ENCODE measurements at regions not wholly inside any gene's neighbourhood (a gene's known extent, or its start where the extent isn't known, plus 50 kb on each side); places are given as distances from the start of the nearest gene placed in this dataset.

- DNase-seq (ENCODE audit: low spot score), result no peak
Observed at GRCh38 chr15:62444104-62445022, 279.3 kb upstream of the C2CD4B start.

- DNase-seq (ENCODE audit: low spot score), result no peak
Observed at GRCh38 chr15:62445244-62445643, 280.2 kb upstream of the C2CD4B start.

DNA sequence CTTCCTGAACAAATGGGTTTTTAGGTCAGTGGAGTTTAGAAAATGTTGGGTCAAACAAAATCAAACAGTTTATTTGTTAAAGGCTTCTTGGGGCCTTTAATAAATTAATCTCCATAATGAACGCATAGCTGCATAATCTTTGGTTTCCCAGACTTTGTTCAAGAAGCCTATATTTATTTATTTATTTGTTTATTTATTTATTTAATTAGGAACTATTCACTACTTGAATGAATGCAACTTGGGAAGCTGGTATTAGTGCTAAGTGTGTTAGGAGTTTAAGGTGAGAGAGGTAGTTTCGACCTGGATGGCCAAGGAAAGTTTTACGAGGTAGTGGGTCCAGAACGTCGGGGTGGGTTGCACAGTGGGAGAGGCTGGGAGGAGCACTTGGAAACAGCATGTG, 281.9 kb upstream of the C2CD4B start:
- no peak for DNase-seq (ENCODE audit: low spot score)

DNA sequence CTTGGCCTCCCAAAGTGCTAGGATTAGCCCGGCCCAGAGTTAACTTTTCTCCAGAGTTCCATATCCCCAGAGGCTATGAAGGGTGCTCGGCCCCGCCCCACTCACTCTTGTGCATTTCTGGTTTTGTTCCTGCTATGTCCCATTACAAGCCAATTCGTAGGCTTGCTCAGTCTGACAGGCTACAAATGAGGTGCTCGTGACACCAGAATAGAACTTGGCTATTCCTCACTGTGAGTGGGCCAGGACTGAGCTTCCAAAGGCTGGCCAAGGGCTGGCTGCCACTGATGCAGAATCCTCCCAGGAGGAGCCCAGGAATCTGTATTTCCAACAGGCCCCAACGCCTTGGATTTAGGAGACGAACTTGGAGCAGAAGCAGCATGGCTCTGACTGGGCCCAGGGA, 282.7 kb upstream of the C2CD4B start:
- DNase-seq (ENCODE audit: low spot score), result no peak

DNA sequence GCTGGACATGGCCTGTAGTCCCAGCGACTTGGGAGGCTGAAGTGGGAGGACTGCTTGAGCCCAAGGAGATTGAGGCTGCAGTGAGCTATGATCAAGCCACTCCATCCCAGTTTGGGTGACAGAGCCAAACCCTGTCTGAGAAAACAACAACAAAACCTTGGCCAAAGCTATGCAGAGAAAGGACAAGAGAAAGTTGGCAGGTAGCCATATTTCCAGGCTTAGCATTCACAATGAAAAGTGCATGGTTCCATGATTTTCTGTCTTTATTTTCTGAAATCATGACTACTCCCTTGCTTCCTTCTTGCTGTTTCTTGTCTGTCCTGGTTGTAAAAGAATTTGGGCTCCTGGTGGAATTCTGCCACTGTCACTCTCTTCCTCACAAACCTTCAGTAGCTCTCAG, 284.6 kb upstream of the C2CD4B start:
- no peak for DNase-seq (ENCODE audit: low spot score)

GRCh38 chr15:62450061-62450460, 285.0 kb upstream of the C2CD4B start:
- no peak for DNase-seq (ENCODE audit: low spot score)

DNA sequence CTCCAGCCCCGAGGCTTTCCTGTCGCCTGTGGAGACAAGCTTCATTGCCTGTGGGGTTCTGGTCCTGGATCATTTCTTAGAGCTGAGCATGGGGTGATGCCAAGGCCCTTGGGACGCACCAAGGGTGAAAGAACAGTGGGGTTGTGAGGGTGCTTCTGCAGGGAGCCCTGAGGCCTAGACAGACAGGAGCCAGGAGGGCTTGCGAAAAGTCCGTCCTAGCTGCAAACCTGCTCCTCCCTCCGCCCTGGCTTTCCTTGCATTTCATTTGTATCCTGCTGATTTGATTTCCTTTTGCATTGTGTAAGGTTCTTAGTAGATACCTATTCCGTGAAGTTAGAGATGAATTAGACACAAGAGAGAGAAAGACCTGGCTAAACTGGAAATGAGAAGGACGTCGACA, 286.9 kb upstream of the C2CD4B start:
- no peak for DNase-seq (ENCODE audit: low spot score)

- DNase-seq (ENCODE audit: low spot score), result no peak
Observed at GRCh38 chr15:62452667-62453066, 287.6 kb upstream of the C2CD4B start.

GRCh38 chr15:62453375-62453774, 288.3 kb upstream of the C2CD4B start:
- DNase-seq (ENCODE audit: low spot score), result no peak

DNA sequence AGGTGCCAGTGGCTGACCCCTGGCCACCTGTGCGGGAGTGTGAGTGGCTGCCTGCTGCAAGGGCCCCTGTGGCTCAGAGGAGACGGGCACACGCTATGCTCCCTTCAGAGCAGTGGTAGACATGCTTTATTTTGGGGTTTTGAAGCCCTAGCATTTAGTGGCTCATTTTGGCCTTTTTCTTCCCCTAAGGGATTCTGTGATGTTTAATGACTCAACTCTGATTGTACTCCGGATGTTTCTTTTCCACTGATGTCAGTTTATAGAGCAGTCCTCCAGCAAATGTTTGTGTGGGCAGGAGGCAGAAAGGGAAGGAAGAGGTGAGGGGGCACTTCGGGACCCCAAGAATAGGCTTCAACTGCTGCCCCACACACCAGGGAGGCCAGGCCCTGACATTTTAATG, 288.9 kb upstream of the C2CD4B start:
- DNase-seq (ENCODE audit: low spot score), result no peak

DNA sequence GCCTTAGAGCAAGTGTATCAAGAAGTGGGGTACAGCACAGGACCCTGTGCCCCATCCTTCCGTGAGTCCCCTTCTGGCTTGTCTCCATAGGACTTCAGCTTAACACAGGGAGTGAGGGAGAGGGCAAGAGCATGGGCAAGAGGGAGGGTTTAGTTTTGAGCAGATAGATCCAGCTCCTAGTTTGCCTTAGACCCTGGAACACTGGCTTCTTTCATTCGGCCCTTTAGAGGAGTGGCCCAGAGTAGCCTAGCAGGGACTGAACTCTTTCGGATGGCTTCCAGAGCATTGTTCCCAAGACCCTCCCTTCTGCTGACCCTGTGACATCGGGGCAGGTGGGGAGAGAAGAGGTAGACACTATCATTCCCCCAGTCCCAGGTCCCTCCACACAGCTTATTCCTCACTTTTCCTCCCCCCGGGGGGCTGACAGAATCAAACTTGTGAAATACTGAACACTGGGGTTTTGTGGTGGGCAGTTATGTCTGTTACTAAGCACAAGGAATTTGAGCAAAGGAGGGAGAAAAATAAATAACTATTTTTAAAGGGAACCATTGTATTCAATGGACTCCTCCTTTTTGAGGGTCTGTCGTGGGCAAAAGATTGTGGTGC, 289.6 kb upstream of the C2CD4B start:
- DNase-seq (ENCODE audit: low spot score), result no peak

- DNase-seq (ENCODE audit: low spot score), result no peak
Observed at GRCh38 chr15:62455441-62455921, 290.4 kb upstream of the C2CD4B start.

DNA sequence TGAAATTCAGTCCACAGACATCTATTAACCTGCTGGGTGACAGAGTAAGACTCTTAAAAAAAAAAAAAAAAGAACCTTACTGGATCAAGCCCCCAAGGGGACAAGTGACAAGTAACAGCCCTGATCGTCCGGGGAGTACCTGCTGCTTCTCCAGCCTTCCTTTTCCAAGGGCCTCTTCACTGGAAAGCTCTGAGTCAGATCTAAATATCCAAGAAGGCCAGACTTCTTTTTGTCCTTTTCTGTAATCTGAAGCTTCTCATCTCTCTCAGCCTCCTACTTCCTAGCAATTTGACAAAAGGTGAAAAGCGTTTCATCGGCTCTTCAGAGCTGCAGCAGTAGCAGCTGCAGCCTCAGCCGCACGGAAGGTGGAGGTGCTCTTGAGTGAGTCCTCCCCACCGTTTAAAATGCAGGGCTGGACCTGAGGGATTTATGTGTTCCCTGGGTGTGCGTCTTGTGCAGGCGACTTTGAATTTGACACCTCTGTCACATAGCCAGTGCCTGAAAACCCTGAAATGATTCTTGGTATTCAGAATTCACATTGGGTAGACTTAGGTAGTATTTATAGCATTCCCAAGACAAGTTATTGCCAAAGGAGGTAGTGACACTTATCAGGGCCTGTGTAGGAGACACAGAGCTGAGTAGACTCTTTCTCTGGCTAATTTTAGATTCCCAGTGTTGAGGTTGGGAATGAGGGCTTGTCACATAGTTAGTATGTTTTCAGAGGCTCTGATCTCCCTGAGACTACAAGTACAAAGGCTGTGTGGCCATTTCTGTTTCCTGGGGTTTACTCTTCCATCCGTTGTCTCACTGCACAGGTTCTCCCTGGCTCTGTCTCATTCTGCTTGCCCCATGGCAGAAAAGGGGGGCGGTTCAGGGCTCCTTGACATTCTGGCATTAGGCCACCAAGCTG, 291.2 kb upstream of the C2CD4B start:
- DNase-seq (ENCODE audit: low spot score), result no peak

DNA sequence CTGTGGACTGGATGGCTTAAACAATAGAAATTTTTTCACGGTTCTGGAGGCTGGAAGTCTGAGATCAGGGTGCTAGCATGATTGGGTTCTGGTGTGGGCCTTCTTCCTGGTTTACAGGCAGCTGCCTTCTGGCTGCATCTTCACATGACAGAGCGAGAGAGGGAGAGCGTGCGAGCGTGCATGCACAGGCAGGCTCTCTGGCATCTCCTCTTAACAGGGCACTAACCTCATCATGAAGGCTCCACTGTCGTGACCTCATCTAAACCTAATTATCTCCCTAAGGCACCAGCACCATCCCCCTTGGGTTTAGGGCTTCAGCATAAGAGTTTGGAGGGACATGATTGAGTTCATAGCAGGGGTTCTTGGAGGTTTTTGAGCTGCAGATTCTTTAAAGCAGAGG, 292.0 kb upstream of the C2CD4B start:
- no peak for DNase-seq (ENCODE audit: low spot score)

DNA sequence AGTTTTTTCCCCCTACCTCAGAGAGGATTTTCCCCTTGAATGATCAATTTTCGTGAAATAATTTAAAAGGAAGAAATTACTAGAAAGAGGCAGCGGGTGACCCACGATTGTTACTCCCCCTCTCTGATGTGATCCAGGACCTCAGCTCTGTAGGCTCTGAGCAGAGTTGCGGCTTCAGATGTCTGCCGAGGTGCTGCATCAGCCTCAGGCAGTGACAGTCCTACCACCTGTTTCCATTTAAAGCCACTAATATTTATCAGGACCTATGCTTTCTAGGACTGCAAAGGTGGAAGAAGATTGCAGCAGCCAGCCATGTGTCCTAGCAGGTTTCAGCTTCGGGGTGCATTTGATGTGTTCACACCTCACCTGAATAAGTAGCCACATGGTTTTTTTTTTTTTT, 294.8 kb upstream of the C2CD4B start:
- DNase-seq (ENCODE audit: low spot score), result no peak

DNA sequence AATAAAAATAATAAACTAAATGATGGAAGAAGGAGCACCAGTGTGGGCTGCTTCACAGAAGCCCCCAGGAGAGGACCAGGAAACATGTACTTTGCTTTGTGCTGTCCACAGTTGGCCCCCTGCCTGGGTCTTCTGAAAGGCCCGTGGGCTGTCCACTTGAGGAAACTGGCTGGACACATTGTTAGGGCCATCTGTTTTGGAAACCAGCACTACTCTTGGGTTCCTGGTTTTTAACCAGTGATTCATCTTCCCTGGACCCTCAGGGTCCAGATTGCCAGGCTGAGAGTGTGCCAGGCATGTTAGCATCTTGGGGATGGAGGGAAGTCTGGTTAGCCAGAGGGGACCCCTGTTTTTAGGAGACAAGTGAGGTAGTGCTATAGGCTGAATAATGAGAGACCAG, 297.2 kb upstream of the C2CD4B start:
- no peak for DNase-seq (ENCODE audit: low spot score)

- DNase-seq (ENCODE audit: low spot score), result no peak
Observed at GRCh38 chr15:62462721-62463120, 297.6 kb upstream of the C2CD4B start.

DNA sequence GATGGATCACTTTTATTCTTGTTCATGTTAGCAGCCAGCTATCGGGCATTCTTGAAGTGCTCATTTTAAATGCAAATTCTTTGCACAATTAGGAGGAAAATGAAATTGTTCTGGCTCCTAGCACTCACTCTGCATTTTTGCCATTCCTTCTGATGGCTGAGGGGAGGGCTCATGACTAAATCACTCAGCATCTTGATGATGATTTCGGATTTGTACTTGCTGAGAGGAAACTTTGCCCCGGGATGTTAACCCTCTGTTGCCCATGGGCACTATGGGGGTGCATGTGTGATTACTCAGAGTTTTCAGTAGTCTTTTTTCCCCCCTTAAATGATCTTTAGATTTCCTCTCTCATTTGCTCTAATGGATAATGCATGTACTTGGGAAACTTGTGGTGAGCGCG, 299.6 kb upstream of the C2CD4B start:
- no peak for DNase-seq (ENCODE audit: low spot score)

DNA sequence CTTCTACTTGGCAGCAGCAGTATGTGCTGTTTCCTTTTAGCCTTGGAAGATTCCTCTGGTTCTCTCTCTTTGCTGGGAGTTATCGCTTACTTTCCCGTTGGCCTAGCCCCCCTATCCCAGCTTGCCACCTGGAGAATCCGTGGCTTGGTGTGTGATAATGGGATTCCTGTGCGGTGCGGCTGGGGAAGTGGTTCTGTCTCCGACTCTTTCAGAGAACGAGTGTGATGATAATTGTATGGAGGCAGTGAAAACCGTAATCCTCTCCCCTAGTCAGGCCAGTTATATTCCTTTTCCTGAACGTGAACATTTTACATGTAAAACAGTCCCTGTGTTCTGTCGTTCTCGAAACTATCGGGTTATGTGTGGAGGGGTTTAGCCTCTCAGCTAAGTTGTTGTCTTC, 300.1 kb upstream of the C2CD4B start:
- DNase-seq (ENCODE audit: low spot score), result no peak

DNA sequence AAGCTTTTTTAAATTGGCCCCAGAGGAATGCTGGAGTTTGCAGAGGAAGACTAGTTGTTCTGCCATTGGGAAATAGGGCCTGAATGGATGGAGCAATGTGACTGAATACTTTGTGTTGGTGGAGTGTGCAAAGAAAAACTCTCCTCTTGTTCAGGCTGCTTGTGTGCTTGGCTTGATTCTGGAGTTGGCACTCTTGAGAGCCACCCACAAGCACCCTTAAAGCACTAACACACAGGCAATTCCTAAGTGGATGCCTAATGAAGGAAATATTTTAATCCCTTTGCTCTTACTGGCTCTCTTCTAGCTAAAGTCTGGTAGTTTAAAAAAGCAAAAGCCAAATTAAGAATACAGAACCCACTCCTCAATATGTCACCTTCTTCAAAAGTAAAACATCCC, 304.4 kb upstream of the C2CD4B start:
- no peak for DNase-seq (ENCODE audit: low spot score)

GRCh38 chr15:62469874-62470688, 305.0 kb upstream of the C2CD4B start:
- no peak for DNase-seq (ENCODE audit: low spot score)

All from germinal center (tissue), 1 donor.